CD4-positive, alpha-beta T cell treated with Interleukin-4 for 4 hours (primary cell): ENCODE measurements at regions not wholly inside any gene's neighbourhood (a gene's known extent, or its start where the extent isn't known, plus 50 kb on each side); places are given as distances from the start of the nearest gene placed in this dataset.
A peak's percentile ranks its signal among the peaks of the same experiment; 100 is the strongest.
"Not testable (repeated sequence)": the region's sequence is repeated elsewhere in the genome, so short reads cannot be mapped to it uniquely, and the experiment has no call there.

ENCODE experiments used
- DNase-seq: peaks from one replicate; pipeline ENCODE4 v3.0.0-alpha.2; 2020

- no peak for DNase-seq
Observed at GRCh38 chr3:105982207-105982606, 113.4 kb upstream of the CBLB start.

GRCh38 chr3:105984837-105985236 is 116.0 kb upstream of the CBLB start:
- DNase-seq: peak; percentile 15

GRCh38 chr3:105986343-105986742 is 117.5 kb upstream of the CBLB start:
- not testable (repeated sequence) for DNase-seq

GRCh38 chr3:105987809-105988208 is 119.0 kb upstream of the CBLB start:
- DNase-seq: no peak

- DNase-seq: no peak
Observed at GRCh38 chr3:105988540-105989212, 119.9 kb upstream of the CBLB start.

- DNase-seq: no peak
Observed at GRCh38 chr3:105996781-105997180, 128.0 kb upstream of the CBLB start.

- no peak for DNase-seq
Observed at GRCh38 chr3:105997466-105997799, 128.6 kb upstream of the CBLB start.

GRCh38 chr3:105997800-105998526 is 129.2 kb upstream of the CBLB start:
- no peak for DNase-seq

GRCh38 chr3:105999856-106000255 is 131.0 kb upstream of the CBLB start:
- DNase-seq: no peak

GRCh38 chr3:106001923-106002322 is 133.1 kb upstream of the CBLB start:
- no peak for DNase-seq

- DNase-seq: peak; percentile 48
Observed at GRCh38 chr3:106004137-106004681, 135.4 kb upstream of the CBLB start.

- no peak for DNase-seq
Observed at GRCh38 chr3:106004826-106005225, 136.0 kb upstream of the CBLB start.

- no peak for DNase-seq
Observed at GRCh38 chr3:106006001-106006400, 137.2 kb upstream of the CBLB start.

GRCh38 chr3:106006571-106006970 is 137.8 kb upstream of the CBLB start:
- DNase-seq: no peak

GRCh38 chr3:106007512-106007911 is 138.7 kb upstream of the CBLB start:
- DNase-seq: no peak

- no peak for DNase-seq
Observed at GRCh38 chr3:106008766-106009165, 140.0 kb upstream of the CBLB start.

- no peak for DNase-seq
Observed at GRCh38 chr3:106010829-106011228, 142.0 kb upstream of the CBLB start.

- no peak for DNase-seq
Observed at GRCh38 chr3:106013971-106014370, 145.2 kb upstream of the CBLB start.

GRCh38 chr3:106014518-106014917 is 145.7 kb upstream of the CBLB start:
- no peak for DNase-seq

GRCh38 chr3:106014971-106015370 is 146.2 kb upstream of the CBLB start:
- DNase-seq: no peak

GRCh38 chr3:106018102-106018501 is 149.3 kb upstream of the CBLB start:
- DNase-seq: no peak

- no peak for DNase-seq
Observed at GRCh38 chr3:106018929-106019550, 150.2 kb upstream of the CBLB start.

GRCh38 chr3:106022913-106023312 is 154.1 kb upstream of the CBLB start:
- no peak for DNase-seq

GRCh38 chr3:106025151-106025722 is 156.4 kb upstream of the CBLB start:
- DNase-seq: no peak
